Adrenal gland (tissue), 5 donors: ENCODE measurements at regions not wholly inside any gene's neighbourhood (a gene's known extent, or its start where the extent isn't known, plus 50 kb on each side); places are given as distances from the start of the nearest gene placed in this dataset.

Experiments
- POLR2A ChIP-seq, 2 donors: fragments of 450-650 bp; IDR thresholded peaks; one replicate each; pipeline ENCODE4 v1.6.1; 2017; ENCODE audit warnings: antibody characterized with exemption in 2 of 2, mild to moderate bottlenecking in 2 of 2, moderate library complexity in 1 of 2
- TF ChIP-seq, protein P1 (sequence below), 6 experiments: fragments of 450-650 bp in 4 of 6; fragments of 200-600 bp in 2 of 6; sonication (generic) in 1 of 6; IDR thresholded peaks; 1 replicate in 5 of 6; 2 replicates in 1 of 6; pipeline versions ENCODE4 v1.5.1 to v1.8.0; 2016 to 2021; ENCODE audit warnings: antibody characterized with exemption in 6 of 6, mild to moderate bottlenecking in 2 of 6, moderate library complexity in 1 of 6
- donor health status: DM: no; HTN: no; CAD: no.

DNA sequence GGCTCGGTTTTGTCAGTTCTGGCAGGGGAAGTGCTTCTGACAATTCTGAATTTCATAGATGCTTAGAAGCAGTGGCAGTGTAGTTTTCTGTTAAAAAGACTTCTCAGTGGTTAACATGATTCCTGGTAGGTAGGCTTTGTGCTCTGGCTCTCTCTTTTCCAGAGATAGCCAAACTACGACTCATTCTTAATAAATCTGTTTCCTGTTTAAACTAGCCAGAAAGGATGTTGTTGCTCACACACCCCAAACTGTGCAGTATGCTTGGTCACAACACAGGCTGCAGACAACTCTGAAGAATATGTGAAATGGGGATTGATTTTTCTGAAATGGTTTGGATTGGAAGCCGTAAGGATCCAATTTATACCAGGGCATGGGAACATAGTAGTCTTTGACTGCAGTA is 711.5 kb downstream of the PCDH17 start:
- no peak for TF ChIP-seq POLR2A (IDR thresholded peaks at IDR 0.05)
- TF ChIP-seq, protein P1, sequence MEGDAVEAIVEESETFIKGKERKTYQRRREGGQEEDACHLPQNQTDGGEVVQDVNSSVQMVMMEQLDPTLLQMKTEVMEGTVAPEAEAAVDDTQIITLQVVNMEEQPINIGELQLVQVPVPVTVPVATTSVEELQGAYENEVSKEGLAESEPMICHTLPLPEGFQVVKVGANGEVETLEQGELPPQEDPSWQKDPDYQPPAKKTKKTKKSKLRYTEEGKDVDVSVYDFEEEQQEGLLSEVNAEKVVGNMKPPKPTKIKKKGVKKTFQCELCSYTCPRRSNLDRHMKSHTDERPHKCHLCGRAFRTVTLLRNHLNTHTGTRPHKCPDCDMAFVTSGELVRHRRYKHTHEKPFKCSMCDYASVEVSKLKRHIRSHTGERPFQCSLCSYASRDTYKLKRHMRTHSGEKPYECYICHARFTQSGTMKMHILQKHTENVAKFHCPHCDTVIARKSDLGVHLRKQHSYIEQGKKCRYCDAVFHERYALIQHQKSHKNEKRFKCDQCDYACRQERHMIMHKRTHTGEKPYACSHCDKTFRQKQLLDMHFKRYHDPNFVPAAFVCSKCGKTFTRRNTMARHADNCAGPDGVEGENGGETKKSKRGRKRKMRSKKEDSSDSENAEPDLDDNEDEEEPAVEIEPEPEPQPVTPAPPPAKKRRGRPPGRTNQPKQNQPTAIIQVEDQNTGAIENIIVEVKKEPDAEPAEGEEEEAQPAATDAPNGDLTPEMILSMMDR (IDR thresholded peaks at IDR 0.05): no peak
